SK-N-SH (cell line): ENCODE measurements at regions not wholly inside any gene's neighbourhood (a gene's known extent, or its start where the extent isn't known, plus 50 kb on each side); places are given as distances from the start of the nearest gene placed in this dataset.

Experiments
- CTCF ChIA-PET: fragments of 300-600, 350-600 bp; formaldehyde crosslinking; extraction: SDS; loops from one replicate; lab custom pipeline; 2021; lab: Yijun Ruan, JAX
- POLR2A ChIA-PET: fragments of 350-600 bp; sonication (Branson Sonifier 250); formaldehyde crosslinking; extraction: SDS; loops from one replicate; lab custom pipeline; 2020; ENCODE audit warnings: antibody characterized with exemption, inconsistent platforms; lab: Yijun Ruan, JAX
- DNase-seq: peaks from one replicate; pipeline ENCODE4 v3.0.0; 2012
- H2AFZ ChIP-seq: fragments of 200-600 bp; sonication (generic); 2 replicates; pipeline ENCODE4 v1.8.1; 2016; ENCODE audit warnings: antibody characterized with exemption, mild to moderate bottlenecking, low read depth
- H3F3A ChIP-seq: fragments of 200-600 bp; sonication (generic); replicated peaks from 2 replicates; pipeline ENCODE3; 2016; ENCODE audit warnings: antibody characterized with exemption, mild to moderate bottlenecking; ENCODE audit not compliant: insufficient read depth
- H3K27ac ChIP-seq, 2 experiments: fragments of 200-500 bp in 1 of 2; fragments of 200-600 bp in 1 of 2; sonication (Bioruptor generic) in 1 of 2; sonication (generic), shearing (Covaris generic) in 1 of 2; 2 replicates each; pipeline versions ENCODE4 v1.5.1 to v1.6.1; 2014 to 2016; ENCODE audit warnings: low read depth in 2 of 2, inconsistent platforms in 1 of 2, low read length in 1 of 2, mild to moderate bottlenecking in 1 of 2, mixed read lengths in 1 of 2
- H3K27me3 ChIP-seq: fragments of 200-600 bp; sonication (generic), shearing (Covaris generic); 2 replicates; pipeline ENCODE4 v1.6.1; 2016; ENCODE audit warnings: mixed run types; ENCODE audit not compliant: insufficient read depth
- H3K36me3 ChIP-seq, 2 experiments: fragments of 200-500 bp in 1 of 2; fragments of 200-600 bp in 1 of 2; sonication (Bioruptor generic) in 1 of 2; sonication (generic) in 1 of 2; replicated peaks in 1 of 2; 2 replicates each; pipeline versions ENCODE3 to v1.5.1; 2014 to 2016; ENCODE audit warnings: low read length in 1 of 2, mild to moderate bottlenecking in 1 of 2; ENCODE audit not compliant: insufficient read depth in 2 of 2, control insufficient read depth in 1 of 2
- H3K4me1 ChIP-seq, 2 experiments: fragments of 200-500 bp in 1 of 2; fragments of 200-600 bp in 1 of 2; sonication (Bioruptor generic) in 1 of 2; sonication (generic), shearing (Covaris generic) in 1 of 2; 2 replicates each; pipeline versions ENCODE4 v1.5.1 to v1.6.1; 2014 to 2016; ENCODE audit warnings: low read depth in 1 of 2, low read length in 1 of 2, mixed run types in 1 of 2; ENCODE audit not compliant: insufficient read depth in 2 of 2, control insufficient read depth in 1 of 2
- H3K4me2 ChIP-seq: fragments of 200-600 bp; sonication (generic), shearing (Covaris generic); 2 replicates; pipeline ENCODE4 v1.6.1; 2017; ENCODE audit warnings: mixed run types
- H3K4me3 ChIP-seq, 2 experiments: fragments of 200-500 bp in 1 of 2; fragments of 200-600 bp in 1 of 2; sonication (Bioruptor generic) in 1 of 2; sonication (generic), shearing (Covaris generic) in 1 of 2; 2 replicates each; pipeline versions ENCODE4 v1.5.1 to v1.8.1; 2014 to 2016; ENCODE audit warnings: low read depth in 2 of 2, inconsistent platforms in 1 of 2, low read length in 1 of 2, mild to moderate bottlenecking in 1 of 2, mixed read lengths in 1 of 2, moderate library complexity in 1 of 2
- H3K79me2 ChIP-seq: fragments of 200-600 bp; sonication (generic); 2 replicates; pipeline ENCODE4 v1.8.1; 2017; ENCODE audit warnings: mild to moderate bottlenecking; ENCODE audit not compliant: insufficient read depth
- H3K9ac ChIP-seq: fragments of 200-600 bp; sonication (generic); 2 replicates; pipeline ENCODE4 v1.6.1; 2017; ENCODE audit warnings: mixed run types
- H3K9me2 ChIP-seq: fragments of 200-600 bp; sonication (generic); 2 replicates; pipeline ENCODE4 v1.6.1; 2017; ENCODE audit warnings: mixed run types
- H3K9me3 ChIP-seq: fragments of 200-600 bp; sonication (generic); 2 replicates; pipeline ENCODE4 v1.6.1; 2017; ENCODE audit warnings: mixed run types, mild to moderate bottlenecking, moderate library complexity
- H4K20me1 ChIP-seq: fragments of 200-600 bp; sonication (generic); 2 replicates; pipeline ENCODE4 v1.6.1; 2017; ENCODE audit warnings: mild to moderate bottlenecking, mixed run types; ENCODE audit not compliant: insufficient read depth
- CHD2 ChIP-seq: fragments of 150-350 bp; IDR thresholded peaks from 2 replicates; pipeline ENCODE4 v1.6.1; 2018; ENCODE audit warnings: low read length; ENCODE audit not compliant: partially characterized antibody
- ELF1 ChIP-seq: IDR thresholded peaks from 2 replicates; pipeline ENCODE4 v1.4.0; 2012
- EP300 ChIP-seq, 2 experiments: IDR thresholded peaks; 2 replicates each; pipeline versions ENCODE4 v1.4.0 to v1.6.1; 2012; ENCODE audit warnings: borderline replicate concordance in 1 of 2, low read depth in 1 of 2, low read length in 1 of 2
- EZH2phosphoT487 ChIP-seq: fragments of 200-600 bp; sonication (generic); IDR thresholded peaks from 2 replicates; pipeline ENCODE4 v1.6.1; 2017; ENCODE audit warnings: low read depth, mixed run types, mild to moderate bottlenecking, antibody characterized with exemption, moderate library complexity, borderline replicate concordance
- FOXJ3 ChIP-seq: sonication (generic); formaldehyde crosslinking; IDR thresholded peaks from 2 replicates; pipeline ENCODE4 v1.5.1; 2020; ENCODE audit warnings: mild to moderate bottlenecking, missing genetic modification reagents
- FOXM1 ChIP-seq: IDR thresholded peaks from 2 replicates; pipeline ENCODE4 v1.4.0; 2012; ENCODE audit warnings: low read depth, mild to moderate bottlenecking
- GABPA ChIP-seq: IDR thresholded peaks from 2 replicates; pipeline ENCODE4 v1.4.0; 2012; ENCODE audit warnings: low read depth, mild to moderate bottlenecking
- GATA2 ChIP-seq: sonication (generic); formaldehyde crosslinking; IDR thresholded peaks from 2 replicates; pipeline ENCODE4 v1.5.0; 2020; ENCODE audit warnings: mild to moderate bottlenecking, missing genetic modification reagents
- MAX ChIP-seq: IDR thresholded peaks from 2 replicates; pipeline ENCODE4 v1.4.0; 2012; ENCODE audit warnings: low read depth
- MEF2A ChIP-seq: IDR thresholded peaks from 2 replicates; pipeline ENCODE4 v1.4.0; 2012; ENCODE audit warnings: low read depth, borderline replicate concordance
- NRF1 ChIP-seq: IDR thresholded peaks from 2 replicates; pipeline ENCODE4 v1.6.1; 2012; ENCODE audit warnings: low read depth, mild to moderate bottlenecking, low read length
- POLR2AphosphoS5 ChIP-seq: IDR thresholded peaks from 2 replicates; pipeline ENCODE4 v1.6.1; 2012; ENCODE audit warnings: low read depth, low read length
- SIN3A ChIP-seq: IDR thresholded peaks from 2 replicates; pipeline ENCODE4 v1.6.1; 2012; ENCODE audit warnings: low read depth, mild to moderate bottlenecking, low read length, moderate library complexity, borderline replicate concordance
- TCF12 ChIP-seq: IDR thresholded peaks from 2 replicates; pipeline ENCODE4 v1.4.0; 2012
- TEAD4 ChIP-seq: IDR thresholded peaks from 2 replicates; pipeline ENCODE4 v1.4.0; 2012; ENCODE audit warnings: mild to moderate bottlenecking, borderline replicate concordance; ENCODE audit not compliant: insufficient read depth
- YY1 ChIP-seq: IDR thresholded peaks from 2 replicates; pipeline ENCODE4 v1.4.0; 2012; ENCODE audit warnings: low read depth, mild to moderate bottlenecking
- WGBS: methylation state at CpG from one replicate; pipeline ENCODE4 v1.1.6; 2017; ENCODE audit warnings: low lambda C conversion rate; 5-methylcytosine and 5-hydroxymethylcytosine counted together
- TF ChIP-seq, protein P1 (sequence below): IDR thresholded peaks from 2 replicates; pipeline ENCODE4 v1.6.1; 2012; ENCODE audit warnings: mild to moderate bottlenecking, low read depth, low read length, moderate library complexity
- TF ChIP-seq, protein P2 (sequence below): fragments of 150-350 bp; IDR thresholded peaks from 2 replicates; pipeline ENCODE4 v1.6.1; 2016; ENCODE audit warnings: mild to moderate bottlenecking, low read depth, low read length
- TF ChIP-seq, protein P3 (sequence below): fragments of 150-350 bp; IDR thresholded peaks from 2 replicates; pipeline ENCODE4 v1.6.1; 2017; ENCODE audit warnings: antibody characterized with exemption, low read length, low read depth, borderline replicate concordance

GRCh38 chr11:13876423-13876822, 86.1 kb upstream of the SPON1 start (continued):
- TF ChIP-seq, protein P1, sequence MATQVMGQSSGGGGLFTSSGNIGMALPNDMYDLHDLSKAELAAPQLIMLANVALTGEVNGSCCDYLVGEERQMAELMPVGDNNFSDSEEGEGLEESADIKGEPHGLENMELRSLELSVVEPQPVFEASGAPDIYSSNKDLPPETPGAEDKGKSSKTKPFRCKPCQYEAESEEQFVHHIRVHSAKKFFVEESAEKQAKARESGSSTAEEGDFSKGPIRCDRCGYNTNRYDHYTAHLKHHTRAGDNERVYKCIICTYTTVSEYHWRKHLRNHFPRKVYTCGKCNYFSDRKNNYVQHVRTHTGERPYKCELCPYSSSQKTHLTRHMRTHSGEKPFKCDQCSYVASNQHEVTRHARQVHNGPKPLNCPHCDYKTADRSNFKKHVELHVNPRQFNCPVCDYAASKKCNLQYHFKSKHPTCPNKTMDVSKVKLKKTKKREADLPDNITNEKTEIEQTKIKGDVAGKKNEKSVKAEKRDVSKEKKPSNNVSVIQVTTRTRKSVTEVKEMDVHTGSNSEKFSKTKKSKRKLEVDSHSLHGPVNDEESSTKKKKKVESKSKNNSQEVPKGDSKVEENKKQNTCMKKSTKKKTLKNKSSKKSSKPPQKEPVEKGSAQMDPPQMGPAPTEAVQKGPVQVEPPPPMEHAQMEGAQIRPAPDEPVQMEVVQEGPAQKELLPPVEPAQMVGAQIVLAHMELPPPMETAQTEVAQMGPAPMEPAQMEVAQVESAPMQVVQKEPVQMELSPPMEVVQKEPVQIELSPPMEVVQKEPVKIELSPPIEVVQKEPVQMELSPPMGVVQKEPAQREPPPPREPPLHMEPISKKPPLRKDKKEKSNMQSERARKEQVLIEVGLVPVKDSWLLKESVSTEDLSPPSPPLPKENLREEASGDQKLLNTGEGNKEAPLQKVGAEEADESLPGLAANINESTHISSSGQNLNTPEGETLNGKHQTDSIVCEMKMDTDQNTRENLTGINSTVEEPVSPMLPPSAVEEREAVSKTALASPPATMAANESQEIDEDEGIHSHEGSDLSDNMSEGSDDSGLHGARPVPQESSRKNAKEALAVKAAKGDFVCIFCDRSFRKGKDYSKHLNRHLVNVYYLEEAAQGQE = no peak
- TF ChIP-seq, all 33 proteins: peak for 0

DNA sequence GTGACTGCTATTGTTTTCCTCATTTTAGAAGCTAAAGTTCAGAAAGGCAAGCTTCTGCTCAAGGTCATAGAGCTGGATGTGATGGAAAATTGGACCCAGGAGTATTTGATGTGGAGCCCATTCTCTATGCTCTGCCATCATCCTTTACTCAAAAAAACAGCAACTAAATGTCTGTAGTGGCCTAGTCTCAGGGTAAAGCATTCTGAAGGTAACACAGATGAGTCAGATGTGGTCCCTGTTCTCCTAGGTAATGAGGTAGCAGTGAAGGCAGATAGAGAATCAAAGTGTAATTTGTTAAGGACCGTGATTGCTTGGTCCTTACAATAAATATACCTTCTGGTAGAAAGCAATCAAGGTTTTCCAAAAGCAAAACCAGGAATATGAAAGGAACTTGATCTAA, 84.4 kb upstream of the SPON1 start:
- Histone ChIP-seq H3K79me2 (no peaks in the 10 kb centered on the region), H3K9ac (no peak overlapping the region), H2AFZ (no peak overlapping the region), H3F3A (no peaks in the 10 kb centered on the region), H3K9me2 (no peaks in the 10 kb centered on the region), H4K20me1 (no peaks in the 10 kb centered on the region), H3K27me3 (no peaks in the 10 kb centered on the region), H3K4me3 (no peak overlapping the region), H3K36me3 (no peaks in the 10 kb centered on the region), H3K4me1 (no peaks in the 10 kb centered on the region; a peak in 1 of 4 replicates), H3K4me2 (no peak overlapping the region), H3K9me3 (no peaks in the 10 kb centered on the region), H3K27ac (no peak overlapping the region)
- no peak for DNase-seq
- POLR2A ChIA-PET = no interaction called here
- CTCF ChIA-PET = no interaction called here
- no peak for TF ChIP-seq CHD2
- TF ChIP-seq, protein P2, sequence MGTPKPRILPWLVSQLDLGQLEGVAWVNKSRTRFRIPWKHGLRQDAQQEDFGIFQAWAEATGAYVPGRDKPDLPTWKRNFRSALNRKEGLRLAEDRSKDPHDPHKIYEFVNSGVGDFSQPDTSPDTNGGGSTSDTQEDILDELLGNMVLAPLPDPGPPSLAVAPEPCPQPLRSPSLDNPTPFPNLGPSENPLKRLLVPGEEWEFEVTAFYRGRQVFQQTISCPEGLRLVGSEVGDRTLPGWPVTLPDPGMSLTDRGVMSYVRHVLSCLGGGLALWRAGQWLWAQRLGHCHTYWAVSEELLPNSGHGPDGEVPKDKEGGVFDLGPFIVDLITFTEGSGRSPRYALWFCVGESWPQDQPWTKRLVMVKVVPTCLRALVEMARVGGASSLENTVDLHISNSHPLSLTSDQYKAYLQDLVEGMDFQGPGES = no peak
- TF ChIP-seq SIN3A = no peak
- TF ChIP-seq EZH2phosphoT487 = no peak
- TF ChIP-seq MEF2A = no peak
- TF ChIP-seq POLR2AphosphoS5 = no peak
- TF ChIP-seq FOXJ3 = no peak
- no peak for TF ChIP-seq NRF1
- TF ChIP-seq GATA2 (CRISPR knock-in tag) = no peak
- no peak for TF ChIP-seq FOXM1
- 14% methylated on average over 1 of the region's 1 CpG for WGBS

- H3K9ac ChIP-seq = no peak overlapping the region
- DNase-seq = no peak
- 57% methylated on average over 2 of the region's 2 CpGs for WGBS
Observed at GRCh38 chr11:13880634-13881033, 81.9 kb upstream of the SPON1 start.

More at GRCh38 chr11:13880634-13881033, 81.9 kb upstream of the SPON1 start:
- ChIA-PET CTCF (interaction anchor here (1.1 to 1.2 kb wide), 2 partner anchors 9 to 23 kb away, joined by 3 read pairs; no protein-coding TSS in a partner anchor), POLR2A (interaction anchor here (0.6 kb wide), 1 partner anchor 263 kb away, joined by 3 read pairs; no protein-coding TSS in a partner anchor)
- H3K79me2 ChIP-seq = no peaks in the 10 kb centered on the region
- no peaks in the 10 kb centered on the region for H3K36me3 ChIP-seq
- no peak overlapping the region for H2AFZ ChIP-seq
- no peak overlapping the region for H3K4me2 ChIP-seq
- H4K20me1 ChIP-seq = no peaks in the 10 kb centered on the region
- no peak overlapping the region for H3K4me3 ChIP-seq
- H3K27me3 ChIP-seq = no peaks in the 10 kb centered on the region
- no peaks in the 10 kb centered on the region for H3K9me2 ChIP-seq
- TF ChIP-seq, protein P3, sequence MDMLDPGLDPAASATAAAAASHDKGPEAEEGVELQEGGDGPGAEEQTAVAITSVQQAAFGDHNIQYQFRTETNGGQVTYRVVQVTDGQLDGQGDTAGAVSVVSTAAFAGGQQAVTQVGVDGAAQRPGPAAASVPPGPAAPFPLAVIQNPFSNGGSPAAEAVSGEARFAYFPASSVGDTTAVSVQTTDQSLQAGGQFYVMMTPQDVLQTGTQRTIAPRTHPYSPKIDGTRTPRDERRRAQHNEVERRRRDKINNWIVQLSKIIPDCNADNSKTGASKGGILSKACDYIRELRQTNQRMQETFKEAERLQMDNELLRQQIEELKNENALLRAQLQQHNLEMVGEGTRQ = no peak
- TF ChIP-seq ELF1 (no peak), GABPA (no peak), EP300 (IDR thresholded peaks at IDR 0.05; ENCODE audit: borderline replicate concordance in 1 of 2, low read depth in 1 of 2, low read length in 1 of 2) (no peak), TEAD4 (no peak), NRF1 (no peak), MAX (no peak), TCF12 (no peak), GATA2 (CRISPR knock-in tag) (no peak), CHD2 (no peak), YY1 (no peak)
- H3K27ac ChIP-seq = no peak overlapping the region
- H3K9me3 ChIP-seq = no peaks in the 10 kb centered on the region
- no peaks in the 10 kb centered on the region for H3F3A ChIP-seq
- H3K4me1 ChIP-seq = no peaks in the 10 kb centered on the region
